Tibial nerve (tissue), 4 donors: ENCODE measurements at regions not wholly inside any gene's neighbourhood (a gene's known extent, or its start where the extent isn't known, plus 50 kb on each side); places are given as distances from the start of the nearest gene placed in this dataset.

Experiments
- DNase-seq, 2 donors: peaks; one replicate each; pipeline ENCODE4 v3.0.0-alpha.2; 2019; ENCODE audit warnings: low spot score in 2 of 2
- H3K27ac ChIP-seq, 4 donors: fragments of 200-600 bp; sonication (generic) in 3 of 4; one replicate each; pipeline ENCODE4 v1.5.1; 2017 to 2019; ENCODE audit warnings: mild to moderate bottlenecking in 1 of 4
- H3K27me3 ChIP-seq, 2 donors: fragments of 200-600 bp; sonication (generic) in 1 of 2; one replicate each; pipeline versions ENCODE4 v1.5.1 to v1.6.0; 2017 to 2019
- H3K36me3 ChIP-seq, 3 donors: fragments of 200-600 bp; sonication (generic); one replicate each; pipeline ENCODE4 v1.5.1; 2018 to 2019
- H3K4me1 ChIP-seq, 4 donors: fragments of 200-600 bp; sonication (generic) in 3 of 4; one replicate each; pipeline ENCODE4 v1.5.1; 2017 to 2019
- H3K4me3 ChIP-seq, 4 donors: fragments of 200-600 bp; sonication (generic) in 3 of 4; one replicate each; pipeline ENCODE4 v1.5.1; 2017 to 2019; ENCODE audit warnings: mild to moderate bottlenecking in 1 of 4, moderate library complexity in 1 of 4
- H3K9me3 ChIP-seq, 4 donors: fragments of 200-600 bp; sonication (generic) in 3 of 4; one replicate each; pipeline ENCODE4 v1.5.1; 2017 to 2019
- EP300 ChIP-seq, 2 donors: sonication (generic); formaldehyde crosslinking; IDR thresholded peaks; one replicate each; pipeline ENCODE4 v1.6.1; 2017; ENCODE audit warnings: antibody characterized with exemption in 2 of 2, mild to moderate bottlenecking in 1 of 2
- POLR2A ChIP-seq, 2 donors: fragments of 450-650 bp; IDR thresholded peaks; one replicate each; pipeline ENCODE4 v1.6.1; 2017; ENCODE audit warnings: antibody characterized with exemption in 2 of 2, mild to moderate bottlenecking in 2 of 2, moderate library complexity in 2 of 2
- WGBS, 2 donors: methylation state at CpG; one replicate each; pipeline ENCODE4 v1.1.5; 2018; 5-methylcytosine and 5-hydroxymethylcytosine counted together
- TF ChIP-seq, protein P1 (sequence below), 5 experiments: fragments of 200-600 bp in 3 of 5; fragments of 450-650 bp in 2 of 5; sonication (generic) in 3 of 5; IDR thresholded peaks; one replicate each; pipeline ENCODE4 v1.5.1; 2016 to 2019; ENCODE audit warnings: antibody characterized with exemption in 5 of 5, mild to moderate bottlenecking in 3 of 5, moderate library complexity in 2 of 5

DNA sequence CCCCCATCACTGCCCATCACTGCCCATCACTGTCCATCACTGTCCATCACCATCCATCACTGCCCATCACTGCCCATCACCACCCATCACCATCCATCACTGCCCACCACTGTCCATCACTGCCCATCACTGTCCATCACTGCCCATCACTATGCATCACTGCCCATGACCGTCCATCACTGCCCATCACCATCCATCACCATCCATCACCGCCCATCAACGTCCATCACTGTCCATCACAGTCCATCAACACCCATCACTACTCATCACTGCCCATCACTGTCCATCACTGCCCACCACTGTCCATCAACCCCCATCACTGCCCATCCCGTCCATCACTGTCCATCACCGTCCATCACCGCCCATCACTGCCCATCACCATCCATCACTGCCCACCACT is 57.8 kb upstream of the OTOS start:
- peaks cover 0 to 5% of the 10 kb centered on the region in 2 donors for H3K27me3 ChIP-seq
- WGBS, 2 donors = 93 to 95% methylated on average over 6 of the region's 6 CpGs
- TF ChIP-seq POLR2A (IDR thresholded peaks at IDR 0.05) (no peak), EP300 (IDR thresholded peaks at IDR 0.05) (no peak)
- TF ChIP-seq, protein P1, sequence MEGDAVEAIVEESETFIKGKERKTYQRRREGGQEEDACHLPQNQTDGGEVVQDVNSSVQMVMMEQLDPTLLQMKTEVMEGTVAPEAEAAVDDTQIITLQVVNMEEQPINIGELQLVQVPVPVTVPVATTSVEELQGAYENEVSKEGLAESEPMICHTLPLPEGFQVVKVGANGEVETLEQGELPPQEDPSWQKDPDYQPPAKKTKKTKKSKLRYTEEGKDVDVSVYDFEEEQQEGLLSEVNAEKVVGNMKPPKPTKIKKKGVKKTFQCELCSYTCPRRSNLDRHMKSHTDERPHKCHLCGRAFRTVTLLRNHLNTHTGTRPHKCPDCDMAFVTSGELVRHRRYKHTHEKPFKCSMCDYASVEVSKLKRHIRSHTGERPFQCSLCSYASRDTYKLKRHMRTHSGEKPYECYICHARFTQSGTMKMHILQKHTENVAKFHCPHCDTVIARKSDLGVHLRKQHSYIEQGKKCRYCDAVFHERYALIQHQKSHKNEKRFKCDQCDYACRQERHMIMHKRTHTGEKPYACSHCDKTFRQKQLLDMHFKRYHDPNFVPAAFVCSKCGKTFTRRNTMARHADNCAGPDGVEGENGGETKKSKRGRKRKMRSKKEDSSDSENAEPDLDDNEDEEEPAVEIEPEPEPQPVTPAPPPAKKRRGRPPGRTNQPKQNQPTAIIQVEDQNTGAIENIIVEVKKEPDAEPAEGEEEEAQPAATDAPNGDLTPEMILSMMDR (IDR thresholded peaks at IDR 0.05) = no peak

DNA sequence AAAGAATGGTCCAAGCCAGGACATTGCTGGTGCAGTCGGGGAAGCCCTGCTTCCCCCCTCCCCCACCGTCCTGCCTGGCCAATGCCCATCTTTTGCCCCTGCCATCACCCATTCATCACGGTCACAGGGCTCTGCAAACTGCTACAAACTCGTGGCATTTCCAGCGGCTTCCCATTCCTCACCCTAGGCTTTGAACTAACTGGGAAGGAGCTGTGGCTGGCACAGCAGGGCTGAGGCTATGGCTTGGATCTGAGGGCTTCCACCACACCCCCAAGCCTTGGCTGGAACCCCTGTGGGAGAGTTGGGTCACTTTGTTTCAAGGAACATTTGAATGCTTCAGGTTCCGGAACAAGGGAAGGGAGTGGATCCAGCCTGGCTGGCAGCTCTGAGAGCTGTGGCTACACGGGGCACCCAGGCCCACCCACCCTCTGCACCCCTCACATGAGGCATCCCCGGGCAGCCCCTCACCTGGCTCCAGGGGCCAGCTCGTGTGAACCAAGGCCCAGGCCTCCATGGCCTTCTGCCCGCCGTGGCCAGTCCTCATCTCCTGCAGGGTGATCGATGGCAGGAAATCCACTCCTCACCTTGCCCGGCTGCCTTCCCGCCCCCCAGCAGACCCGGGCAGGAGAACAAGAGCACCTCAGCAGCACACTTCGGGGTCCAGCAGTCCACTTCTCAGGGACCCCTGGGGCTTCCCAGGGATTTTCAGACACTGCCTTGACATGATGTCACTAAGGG is 58.8 kb upstream of the OTOS start:
- no peak for TF ChIP-seq EP300 (IDR thresholded peaks at IDR 0.05)
- TF ChIP-seq, protein P1 (IDR thresholded peaks at IDR 0.05) = no peak
- TF ChIP-seq POLR2A (IDR thresholded peaks at IDR 0.05) = no peak
- WGBS, 2 donors = 80 to 86% methylated on average over 13 to 15 of the region's 16 CpGs
- Histone ChIP-seq H3K27ac (no peak overlapping the region), H3K9me3 (no peaks in the 10 kb centered on the region), H3K27me3 (peaks cover 0 to 11% of the 10 kb centered on the region in 2 donors), H3K4me3 (no peak overlapping the region), H3K36me3 (no peaks in the 10 kb centered on the region), H3K4me1 (no peaks in the 10 kb centered on the region)
- DNase-seq = no peak

More for the DNA sequence above, 57.8 kb upstream of the OTOS start:
- no peaks in the 10 kb centered on the region for H3K36me3 ChIP-seq
- no peaks in the 10 kb centered on the region for H3K4me1 ChIP-seq
- no peak overlapping the region for H3K27ac ChIP-seq
- H3K4me3 ChIP-seq = no peak overlapping the region
- no peak for DNase-seq
- H3K9me3 ChIP-seq = no peaks in the 10 kb centered on the region

DNA sequence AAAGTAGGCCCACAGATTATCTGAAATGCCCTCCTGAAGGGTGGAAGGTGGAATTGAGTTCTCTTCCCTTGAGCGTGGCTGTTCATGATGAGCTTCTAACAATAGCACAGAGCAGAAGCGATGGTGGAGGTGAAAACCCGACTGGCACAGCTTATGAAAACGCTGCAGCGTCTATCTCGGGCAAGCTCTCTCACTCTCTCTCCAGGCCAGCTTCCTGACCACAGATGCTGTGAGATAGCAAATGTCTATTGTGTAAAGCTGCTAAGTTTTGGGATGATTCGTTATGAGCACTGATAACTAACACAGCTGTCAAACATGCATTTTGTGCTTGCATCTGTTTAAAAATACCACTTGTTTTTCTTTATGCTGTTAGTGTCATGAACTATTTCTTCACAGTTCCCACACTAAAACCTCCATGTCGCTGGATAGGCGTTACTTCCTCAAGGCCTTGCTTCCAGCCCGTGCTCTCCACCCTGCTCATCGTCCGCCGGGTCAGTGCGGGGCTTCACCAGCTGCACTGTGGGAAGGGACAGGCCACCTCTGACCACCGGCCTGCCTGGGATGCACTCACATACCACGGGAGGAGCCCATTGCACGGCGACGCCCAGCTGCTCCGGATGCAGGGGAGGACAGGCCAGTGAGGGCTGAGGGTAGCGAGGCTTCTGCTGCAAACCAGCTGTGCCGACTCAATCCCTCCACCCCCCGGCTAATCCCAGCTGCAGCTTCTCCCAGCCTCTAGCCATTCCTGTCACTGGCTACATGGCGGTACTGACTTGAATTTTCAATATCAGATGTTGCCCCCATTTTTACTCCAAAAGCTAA is 60.0 kb upstream of the OTOS start:
- DNase-seq = no peak
- Histone ChIP-seq H3K27me3 (peaks cover 0 to 21% of the 10 kb centered on the region in 2 donors), H3K9me3 (no peaks in the 10 kb centered on the region), H3K4me3 (no peak overlapping the region), H3K4me1 (no peaks in the 10 kb centered on the region), H3K27ac (no peak overlapping the region), H3K36me3 (no peaks in the 10 kb centered on the region)
- WGBS, 2 donors = 65 to 66% methylated on average over 21 to 24 of the region's 24 CpGs
- TF ChIP-seq POLR2A (IDR thresholded peaks at IDR 0.05) (no peak), EP300 (IDR thresholded peaks at IDR 0.05) (no peak)
- TF ChIP-seq, protein P1 (IDR thresholded peaks at IDR 0.05) = no peak

DNA sequence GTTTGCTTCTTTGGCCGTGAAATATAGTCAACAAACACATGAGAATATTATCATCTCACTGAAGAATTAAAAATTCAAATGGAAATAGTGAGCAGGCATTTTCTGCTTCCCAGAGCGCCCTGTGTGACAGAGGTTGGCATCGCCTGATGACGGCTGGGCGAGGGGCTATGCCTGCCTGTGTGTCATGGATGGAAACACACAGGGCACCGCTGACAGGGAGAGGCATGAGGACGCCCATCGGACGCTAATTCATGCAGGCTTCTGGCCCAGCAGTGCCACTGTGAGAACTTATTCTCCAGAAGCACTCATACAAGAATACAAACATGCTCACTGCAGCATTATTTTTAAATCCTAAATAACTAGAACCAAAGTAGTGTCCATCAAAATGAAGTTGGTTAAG is 61.4 kb upstream of the OTOS start:
- no peak overlapping the region for H3K27ac ChIP-seq
- peaks cover 0 to 10% (median 3%) of the 10 kb centered on the region in 4 donors for H3K9me3 ChIP-seq
- no peak for DNase-seq
- WGBS, 2 donors = 78 to 87% methylated on average over 9 of the region's 9 CpGs
- peaks cover 0 to 21% of the 10 kb centered on the region in 2 donors for H3K27me3 ChIP-seq
- no peaks in the 10 kb centered on the region for H3K4me1 ChIP-seq
- H3K4me3 ChIP-seq = no peak overlapping the region
- no peaks in the 10 kb centered on the region for H3K36me3 ChIP-seq
- TF ChIP-seq, protein P1 (IDR thresholded peaks at IDR 0.05) = no peak
- TF ChIP-seq POLR2A (IDR thresholded peaks at IDR 0.05) (no peak), EP300 (IDR thresholded peaks at IDR 0.05) (no peak)

DNA sequence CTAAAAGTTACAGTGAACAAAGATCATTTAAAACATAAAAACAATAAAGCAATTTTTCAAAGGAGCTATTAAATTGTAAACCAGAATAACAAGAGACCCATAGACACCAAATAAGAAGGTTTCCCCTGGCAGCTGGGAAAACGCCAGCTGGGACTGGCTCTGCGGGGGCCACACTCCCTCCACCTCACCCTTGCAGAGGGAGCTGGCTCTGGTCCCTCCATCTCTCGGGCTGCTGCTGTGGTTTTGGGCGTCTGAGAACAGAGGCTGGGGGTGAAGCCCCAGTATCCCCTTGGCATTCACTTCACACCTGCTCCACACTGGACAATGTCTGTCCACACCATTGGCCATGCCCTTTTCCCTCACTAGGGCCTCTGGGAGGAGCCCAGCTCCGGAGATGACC is 62.1 kb upstream of the OTOS start:
- Histone ChIP-seq H3K27me3 (peaks cover 0 to 21% of the 10 kb centered on the region in 2 donors), H3K27ac (no peak overlapping the region), H3K4me1 (no peaks in the 10 kb centered on the region), H3K36me3 (no peaks in the 10 kb centered on the region), H3K9me3 (peaks cover 0 to 16% (median 3%) of the 10 kb centered on the region in 4 donors), H3K4me3 (no peak overlapping the region)
- TF ChIP-seq EP300 (IDR thresholded peaks at IDR 0.05) (no peak), POLR2A (IDR thresholded peaks at IDR 0.05) (no peak)
- TF ChIP-seq, protein P1 (IDR thresholded peaks at IDR 0.05) = no peak
- no peak for DNase-seq
- WGBS, 2 donors = 60 to 66% methylated on average over 5 of the region's 5 CpGs
